T-helper 17 cell (primary cell): ENCODE measurements at regions not wholly inside any gene's neighbourhood (a gene's known extent, or its start where the extent isn't known, plus 50 kb on each side); places are given as distances from the start of the nearest gene placed in this dataset.

Experiments
- ATAC-seq: fragments of 150-1000 bp; cut with Tn5 transposase; 2 replicates; pipeline ENCODE4 v1.10.0; 2021; ENCODE audit warnings: mild to moderate bottlenecking, moderate library complexity
- DNase-seq, 3 donors: peaks; one replicate each; pipeline versions ENCODE4 v3.0.0 to v3.0.0-alpha.2; 2020 to 2021
- H3K9me3 ChIP-seq: one replicate; pipeline ENCODE4 v1.7.0; 2013; ENCODE audit warnings: low read length, mild to moderate bottlenecking; ENCODE audit not compliant: control insufficient read depth, poor library complexity, severe bottlenecking
- H3K27ac Mint-ChIP-seq: one replicate; pipeline ENCODE4 v1.8.0; 2022; ENCODE audit warnings: mild to moderate bottlenecking, moderate library complexity, mixed read lengths
- H3K27me3 Mint-ChIP-seq: one replicate; pipeline ENCODE4 v1.8.0; 2022; ENCODE audit warnings: mixed read lengths
- H3K36me3 Mint-ChIP-seq: one replicate; pipeline ENCODE4 v1.8.0; 2022; ENCODE audit warnings: low read depth, mixed read lengths
- H3K4me1 Mint-ChIP-seq: one replicate; pipeline ENCODE4 v1.8.0; 2022; ENCODE audit warnings: mild to moderate bottlenecking, mixed read lengths
- H3K4me3 Mint-ChIP-seq: one replicate; pipeline ENCODE4 v1.8.0; 2022; ENCODE audit warnings: mild to moderate bottlenecking, moderate library complexity, mixed read lengths

- no peak for ATAC-seq
- H3K4me3 Mint-ChIP-seq: no peak overlapping the region
- H3K36me3 Mint-ChIP-seq: peaks cover 4% of the 10 kb centered on the region
- H3K27ac Mint-ChIP-seq: no peak overlapping the region
- H3K27me3 Mint-ChIP-seq: peaks cover 21% of the 10 kb centered on the region
- H3K4me1 Mint-ChIP-seq: no peaks in the 10 kb centered on the region
- no peak for DNase-seq
- no peaks in the 10 kb centered on the region for H3K9me3 ChIP-seq
These were observed 237.9 kb upstream of the MYO3A start for GRCh38 chr10:25696013-25696708.

DNA sequence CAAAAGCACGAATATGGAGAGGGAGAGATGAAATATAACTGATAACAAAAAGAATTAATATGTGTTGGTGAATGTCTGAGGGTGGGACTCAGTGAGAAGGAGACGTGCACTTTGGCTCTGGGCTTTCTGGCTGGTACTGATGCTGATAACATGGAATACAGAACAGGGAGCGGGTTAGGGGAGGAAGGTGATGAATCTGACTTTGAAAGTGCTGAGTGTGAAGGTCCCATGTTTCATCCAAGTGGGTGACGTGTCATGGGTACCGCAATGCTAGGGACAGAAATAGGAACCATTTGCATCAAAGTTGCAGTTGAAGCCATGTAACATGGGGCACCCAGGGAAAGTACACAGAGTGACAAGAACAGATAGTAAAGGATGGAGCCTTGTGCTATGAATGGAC is 236.6 kb upstream of the MYO3A start:
- no peaks in the 10 kb centered on the region for H3K9me3 ChIP-seq
- H3K4me3 Mint-ChIP-seq: no peak overlapping the region
- H3K4me1 Mint-ChIP-seq: no peaks in the 10 kb centered on the region
- no peak for ATAC-seq
- no peak for DNase-seq
- H3K36me3 Mint-ChIP-seq: peaks cover 4% of the 10 kb centered on the region
- peak overlapping the region; percentile 0 for H3K27ac Mint-ChIP-seq
- H3K27me3 Mint-ChIP-seq: peaks cover 21% of the 10 kb centered on the region

GRCh38 chr10:25698638-25699037 is 235.4 kb upstream of the MYO3A start:
- H3K9me3 ChIP-seq: no peaks in the 10 kb centered on the region
- peaks cover 21% of the 10 kb centered on the region for H3K27me3 Mint-ChIP-seq
- H3K36me3 Mint-ChIP-seq: peaks cover 4% of the 10 kb centered on the region
- ATAC-seq: no peak
- H3K4me1 Mint-ChIP-seq: no peaks in the 10 kb centered on the region
- no peak overlapping the region for H3K27ac Mint-ChIP-seq
- H3K4me3 Mint-ChIP-seq: no peak overlapping the region
- no peak for DNase-seq

- DNase-seq: no peak
- Mint-ChIP-seq H3K36me3 (peaks cover 4% of the 10 kb centered on the region), H3K27me3 (peaks cover 21% of the 10 kb centered on the region), H3K4me3 (no peak overlapping the region), H3K4me1 (no peaks in the 10 kb centered on the region), H3K27ac (no peak overlapping the region)
- ATAC-seq: no peak
- no peaks in the 10 kb centered on the region for H3K9me3 ChIP-seq
These were observed 234.4 kb upstream of the MYO3A start for GRCh38 chr10:25699631-25700030.

DNA sequence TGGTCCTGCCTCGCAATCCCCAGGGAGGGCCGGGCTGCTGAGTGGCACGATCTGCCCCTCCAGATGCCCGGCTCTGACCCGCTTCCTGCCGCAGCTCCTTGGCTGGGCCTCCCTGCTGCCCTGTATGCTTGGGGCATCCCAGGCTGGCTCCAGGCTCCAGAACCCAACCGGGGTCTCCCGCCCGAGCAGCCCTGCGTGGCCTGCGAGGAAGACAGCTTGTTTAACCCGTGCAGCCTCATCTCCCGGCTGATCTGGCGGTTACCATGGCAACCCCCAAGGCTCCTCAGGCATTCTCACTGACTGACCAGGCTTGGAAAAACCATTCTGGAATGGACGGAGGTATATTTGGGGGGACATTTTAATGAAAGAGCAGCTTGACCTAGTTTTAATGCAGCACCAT is 232.4 kb upstream of the MYO3A start:
- DNase-seq: no peak
- no peaks in the 10 kb centered on the region for H3K9me3 ChIP-seq
- H3K36me3 Mint-ChIP-seq: no peaks in the 10 kb centered on the region
- ATAC-seq: no peak
- H3K4me1 Mint-ChIP-seq: no peaks in the 10 kb centered on the region
- H3K27ac Mint-ChIP-seq: no peak overlapping the region
- no peak overlapping the region for H3K4me3 Mint-ChIP-seq
- peaks cover 5% of the 10 kb centered on the region for H3K27me3 Mint-ChIP-seq

DNA sequence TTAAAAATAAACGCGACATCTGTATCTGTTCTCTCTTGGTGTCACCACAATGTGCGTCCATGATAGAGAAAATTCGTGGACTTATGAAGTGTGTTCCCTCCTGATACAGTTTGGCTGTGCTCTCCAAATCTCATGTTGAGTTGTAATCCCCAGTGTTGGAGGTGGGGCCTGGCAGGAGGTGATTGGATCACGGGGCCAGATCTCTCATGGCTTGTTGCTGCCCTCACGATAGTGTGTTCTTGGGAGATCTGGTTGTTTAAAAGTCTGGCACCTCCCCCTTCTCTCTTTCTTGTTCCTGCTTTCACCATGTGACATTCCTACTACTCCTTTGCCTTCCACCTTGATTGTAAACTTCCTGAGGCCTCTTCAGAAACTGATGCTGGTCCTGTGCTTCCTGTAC is 229.4 kb upstream of the MYO3A start:
- ATAC-seq (no peak), DNase-seq (no peak)
- H3K27me3 Mint-ChIP-seq: peaks cover 12% of the 10 kb centered on the region
- H3K27ac Mint-ChIP-seq: no peak overlapping the region
- H3K36me3 Mint-ChIP-seq: no peaks in the 10 kb centered on the region
- no peak overlapping the region for H3K4me3 Mint-ChIP-seq
- no peaks in the 10 kb centered on the region for H3K4me1 Mint-ChIP-seq
- H3K9me3 ChIP-seq: no peaks in the 10 kb centered on the region

GRCh38 chr10:25707572-25707971 is 226.5 kb upstream of the MYO3A start:
- DNase-seq: no peak
- no peaks in the 10 kb centered on the region for H3K36me3 Mint-ChIP-seq
- ATAC-seq: no peak
- no peak overlapping the region for H3K4me3 Mint-ChIP-seq
- peaks cover 17% of the 10 kb centered on the region for H3K27me3 Mint-ChIP-seq
- H3K9me3 ChIP-seq: no peaks in the 10 kb centered on the region
- no peaks in the 10 kb centered on the region for H3K4me1 Mint-ChIP-seq
- H3K27ac Mint-ChIP-seq: no peak overlapping the region

DNA sequence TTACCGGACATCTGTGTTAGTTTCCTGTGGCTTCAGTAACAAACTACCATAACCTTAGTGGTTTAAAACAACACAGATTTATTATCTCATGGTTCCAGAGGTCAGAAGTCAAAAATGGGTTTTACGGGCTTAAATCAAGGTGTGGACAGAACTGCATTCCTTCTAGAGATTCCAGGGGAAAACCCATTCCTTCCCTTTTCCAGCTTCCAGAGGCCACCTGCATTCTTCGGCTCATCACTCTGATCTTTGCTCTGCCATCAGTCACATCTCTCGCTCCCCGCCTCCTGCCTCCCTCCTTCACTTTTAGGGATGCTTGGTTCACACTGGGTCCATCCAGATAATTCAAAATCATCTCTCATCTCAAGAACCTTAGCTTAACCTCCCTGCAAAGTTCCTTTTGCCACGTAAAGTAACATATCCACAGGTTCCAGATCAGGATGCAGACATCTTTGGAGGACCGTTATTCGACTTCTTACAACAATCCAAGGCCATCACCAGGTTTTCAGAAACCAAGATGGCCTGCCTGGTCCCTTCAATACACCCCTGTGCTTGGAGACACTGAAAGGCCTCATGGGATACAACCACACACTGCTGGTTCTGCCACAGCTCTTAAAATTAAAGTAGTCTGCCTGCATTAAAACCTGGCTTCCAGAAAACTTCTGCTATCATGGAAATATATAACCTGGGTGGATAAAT is 225.9 kb upstream of the MYO3A start:
- H3K4me3 Mint-ChIP-seq: no peak overlapping the region
- DNase-seq (no peak), ATAC-seq (no peak)
- no peaks in the 10 kb centered on the region for H3K9me3 ChIP-seq
- no peaks in the 10 kb centered on the region for H3K4me1 Mint-ChIP-seq
- H3K27ac Mint-ChIP-seq: no peak overlapping the region
- H3K27me3 Mint-ChIP-seq: peaks cover 17% of the 10 kb centered on the region
- H3K36me3 Mint-ChIP-seq: no peaks in the 10 kb centered on the region

GRCh38 chr10:25713894-25714240 is 220.2 kb upstream of the MYO3A start:
- H3K4me1 Mint-ChIP-seq: no peaks in the 10 kb centered on the region

GRCh38 chr10:25724241-25724640 is 209.8 kb upstream of the MYO3A start:
- Mint-ChIP-seq H3K4me1 (peaks cover 8% of the 10 kb centered on the region), H3K27me3 (peaks cover 20% of the 10 kb centered on the region), H3K36me3 (no peaks in the 10 kb centered on the region), H3K27ac (no peak overlapping the region), H3K4me3 (no peak overlapping the region)
- H3K9me3 ChIP-seq: no peaks in the 10 kb centered on the region
- DNase-seq: no peak
- no peak for ATAC-seq

More at GRCh38 chr10:25713894-25714240, 220.2 kb upstream of the MYO3A start:
- peaks cover 20% of the 10 kb centered on the region for H3K27me3 Mint-ChIP-seq
- no peak overlapping the region for H3K4me3 Mint-ChIP-seq
- no peak overlapping the region for H3K27ac Mint-ChIP-seq
- ATAC-seq: no peak
- no peak for DNase-seq
- no peaks in the 10 kb centered on the region for H3K9me3 ChIP-seq
- peaks cover 2% of the 10 kb centered on the region for H3K36me3 Mint-ChIP-seq

DNA sequence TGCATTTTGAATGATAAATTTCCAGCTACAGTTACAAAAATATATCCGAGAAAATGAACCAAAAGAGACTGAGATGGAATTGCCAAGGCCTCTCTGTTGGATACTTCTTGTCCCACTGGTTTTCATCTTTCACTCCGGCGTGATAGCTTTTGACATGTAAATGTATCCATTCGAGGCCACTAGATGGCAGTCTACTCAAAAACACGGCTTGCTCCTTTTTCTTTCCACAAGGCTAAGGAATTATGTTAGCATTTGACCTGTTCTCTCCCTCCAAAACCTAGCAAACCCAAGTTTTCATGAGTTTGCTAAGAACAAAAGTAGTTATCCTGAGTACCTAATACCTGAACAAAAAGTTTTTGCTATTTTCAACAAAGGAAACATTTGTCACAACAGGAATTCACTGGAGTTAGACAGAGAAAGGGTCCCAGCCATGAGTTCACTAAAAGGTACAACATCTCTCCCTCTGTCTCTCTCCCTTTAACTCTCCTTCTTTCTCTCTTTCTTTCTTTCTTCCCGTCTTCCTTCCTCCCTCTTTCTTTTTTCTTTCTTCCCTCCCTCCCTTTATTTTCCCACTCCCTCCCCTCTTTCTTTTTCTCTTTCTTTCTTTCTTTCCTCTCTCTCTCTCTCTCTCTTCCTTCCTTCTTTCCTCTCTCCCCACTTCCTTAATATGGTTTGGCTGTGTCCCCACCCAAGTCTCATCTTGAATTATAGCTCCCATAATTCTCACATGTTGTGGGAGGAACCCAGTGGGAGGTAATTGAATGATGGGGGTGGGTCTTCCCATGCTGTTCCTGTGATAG is 207.9 kb upstream of the MYO3A start:
- H3K4me3 Mint-ChIP-seq: no peak overlapping the region
- peaks cover 25% of the 10 kb centered on the region for H3K27me3 Mint-ChIP-seq
- H3K9me3 ChIP-seq: no peaks in the 10 kb centered on the region
- DNase-seq (no peak), ATAC-seq (no peak)
- H3K36me3 Mint-ChIP-seq: no peaks in the 10 kb centered on the region
- H3K4me1 Mint-ChIP-seq: peaks cover 10% of the 10 kb centered on the region
- no peak overlapping the region for H3K27ac Mint-ChIP-seq

GRCh38 chr10:25738776-25739175 is 195.3 kb upstream of the MYO3A start:
- H3K36me3 Mint-ChIP-seq: no peaks in the 10 kb centered on the region
- DNase-seq (no peak), ATAC-seq (no peak)
- peaks cover 15% of the 10 kb centered on the region for H3K27me3 Mint-ChIP-seq
- H3K4me3 Mint-ChIP-seq: no peak overlapping the region
- H3K4me1 Mint-ChIP-seq: no peaks in the 10 kb centered on the region
- no peaks in the 10 kb centered on the region for H3K9me3 ChIP-seq
- H3K27ac Mint-ChIP-seq: no peak overlapping the region

DNA sequence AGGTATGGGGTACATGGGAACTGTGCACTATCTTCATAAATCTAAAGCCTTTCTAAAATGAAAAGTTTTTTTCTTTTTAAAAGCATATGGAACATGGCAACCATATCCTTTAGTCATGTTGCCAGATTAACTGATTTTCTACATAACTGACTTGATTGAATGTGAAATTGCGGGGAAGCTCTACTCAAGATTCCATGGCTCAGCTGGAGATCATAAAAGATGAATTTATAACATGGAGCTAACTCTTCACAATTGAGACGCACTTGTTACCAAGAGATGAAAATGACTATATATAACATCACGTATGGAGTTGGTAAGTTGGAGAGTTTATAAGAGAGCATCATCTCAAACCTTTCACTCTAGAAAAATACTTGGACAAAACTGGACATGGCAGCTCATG is 190.2 kb upstream of the MYO3A start:
- H3K9me3 ChIP-seq: no peaks in the 10 kb centered on the region
- Mint-ChIP-seq H3K4me3 (no peak overlapping the region), H3K27me3 (peaks cover 11% of the 10 kb centered on the region), H3K36me3 (no peaks in the 10 kb centered on the region), H3K4me1 (no peaks in the 10 kb centered on the region), H3K27ac (no peak overlapping the region)
- ATAC-seq: no peak
- no peak for DNase-seq
